ENCODE measurements at regions not wholly inside any gene's neighbourhood (a gene's known extent, or its start where the extent isn't known, plus 50 kb on each side); places are given as distances from the start of the nearest gene placed in this dataset.

DNA sequence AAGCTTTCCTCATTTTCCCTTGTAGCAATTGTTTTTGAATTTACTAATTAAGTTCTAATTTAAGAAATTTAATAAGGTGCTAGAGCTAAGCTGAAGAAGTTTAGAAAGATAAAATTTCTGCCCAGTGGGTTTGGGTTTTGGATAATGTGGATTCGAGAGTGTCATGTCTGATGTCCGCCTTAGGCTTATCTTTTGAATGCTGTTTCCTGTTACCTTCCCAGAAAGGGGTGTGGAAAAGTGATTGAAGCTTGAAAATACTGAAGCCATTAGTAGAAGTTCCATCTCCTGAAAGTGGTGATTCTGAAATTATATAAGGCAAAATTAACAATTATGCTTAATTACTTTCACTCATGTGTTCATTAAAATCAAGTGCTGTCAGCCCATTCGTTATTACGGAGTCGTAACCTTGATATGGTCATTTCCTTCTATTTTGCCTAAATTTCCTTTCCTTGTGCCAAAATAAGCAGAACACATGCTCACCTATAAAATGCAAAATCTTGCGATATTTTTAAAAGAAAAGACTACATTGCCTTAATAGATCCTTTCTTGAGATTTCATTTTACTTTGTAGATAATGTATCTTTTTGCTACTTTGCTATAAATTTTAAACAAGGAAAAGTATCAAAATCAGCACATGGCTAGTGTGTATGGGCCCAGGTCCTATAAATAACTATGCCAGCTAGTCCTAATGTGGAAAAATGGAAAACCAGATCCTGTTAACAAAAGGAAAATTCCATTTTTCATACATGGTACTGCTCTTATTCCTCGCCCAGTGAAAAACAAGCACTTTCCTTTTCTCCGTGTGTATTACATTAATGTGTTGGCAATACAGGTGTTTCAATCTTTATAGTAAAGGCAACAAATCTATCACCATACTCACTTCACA lies 97.3 kb downstream of the ICOS start:
- H3K9me3 Mint-ChIP-seq: no peaks in the 10 kb centered on the region
- no peaks in the 10 kb centered on the region for H3K36me3 Mint-ChIP-seq (ENCODE audit: low read depth)
- no peaks in the 10 kb centered on the region for H3K27me3 Mint-ChIP-seq
- H3K4me3 Mint-ChIP-seq: no peak overlapping the region
- no peaks in the 10 kb centered on the region for H3K4me1 Mint-ChIP-seq
- H3K27ac Mint-ChIP-seq: no peak overlapping the region
- ATAC-seq (replicated peaks): no peak

- Mint-ChIP-seq H3K36me3 (ENCODE audit: low read depth) (no peaks in the 10 kb centered on the region), H3K4me1 (no peaks in the 10 kb centered on the region), H3K4me3 (no peak overlapping the region), H3K27ac (no peak overlapping the region), H3K27me3 (no peaks in the 10 kb centered on the region), H3K9me3 (no peaks in the 10 kb centered on the region)
- ATAC-seq (replicated peaks): no peak
Measured at GRCh38 chr2:204036706-204037105, 100.1 kb downstream of the ICOS start.

DNA sequence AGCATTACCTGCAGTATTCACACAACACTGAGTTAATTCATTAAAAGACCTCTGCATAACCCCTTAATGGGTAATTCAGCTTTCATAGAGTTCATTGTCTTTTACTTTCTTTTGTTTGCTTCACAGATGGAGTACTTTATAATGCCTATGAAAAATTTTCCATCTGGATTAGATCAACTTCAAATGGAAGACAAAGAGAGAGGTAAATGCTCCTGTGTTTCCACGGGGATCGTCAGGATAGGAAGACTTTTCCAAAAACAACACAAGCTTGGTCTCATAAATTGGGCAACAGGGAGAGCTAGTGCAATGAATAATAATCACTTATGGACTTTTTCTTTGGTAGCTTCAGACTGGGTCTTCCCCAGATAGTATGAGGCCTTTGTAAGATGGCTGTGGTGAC lies 100.7 kb downstream of the ICOS start:
- no peak for ATAC-seq (replicated peaks)
- Mint-ChIP-seq H3K9me3 (no peaks in the 10 kb centered on the region), H3K4me1 (no peaks in the 10 kb centered on the region), H3K36me3 (ENCODE audit: low read depth) (no peaks in the 10 kb centered on the region), H3K27ac (no peak overlapping the region), H3K27me3 (no peaks in the 10 kb centered on the region), H3K4me3 (no peak overlapping the region)

DNA sequence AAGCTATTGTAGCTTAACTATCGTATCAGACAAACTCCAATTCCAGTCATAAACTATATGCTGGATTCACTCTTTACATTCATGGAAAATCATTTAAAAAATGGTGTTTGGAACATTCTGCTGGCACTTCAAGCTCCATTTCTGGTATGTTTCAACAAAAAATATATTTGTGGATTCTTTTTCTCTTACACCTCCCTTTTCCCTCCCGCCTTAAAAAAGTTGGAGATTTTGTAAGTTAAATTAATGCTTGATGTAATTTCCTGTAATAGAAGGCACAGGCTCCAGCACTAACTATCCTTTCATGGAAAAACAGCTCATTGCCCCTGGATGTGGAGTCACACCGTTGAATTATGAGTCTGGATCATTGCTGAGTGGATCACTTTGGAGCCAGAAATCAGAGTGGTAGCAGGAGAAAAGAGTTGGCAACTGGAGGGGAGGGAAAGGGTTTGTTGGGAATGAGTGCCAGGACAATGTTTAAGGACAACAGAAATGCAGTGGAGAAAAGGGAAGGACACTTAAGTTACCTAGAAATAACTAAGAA lies 102.8 kb downstream of the ICOS start:
- Mint-ChIP-seq H3K9me3 (no peaks in the 10 kb centered on the region), H3K4me3 (no peak overlapping the region), H3K36me3 (ENCODE audit: low read depth) (no peaks in the 10 kb centered on the region), H3K27me3 (no peaks in the 10 kb centered on the region), H3K27ac (no peak overlapping the region), H3K4me1 (no peaks in the 10 kb centered on the region)
- no peak for ATAC-seq (replicated peaks)

DNA sequence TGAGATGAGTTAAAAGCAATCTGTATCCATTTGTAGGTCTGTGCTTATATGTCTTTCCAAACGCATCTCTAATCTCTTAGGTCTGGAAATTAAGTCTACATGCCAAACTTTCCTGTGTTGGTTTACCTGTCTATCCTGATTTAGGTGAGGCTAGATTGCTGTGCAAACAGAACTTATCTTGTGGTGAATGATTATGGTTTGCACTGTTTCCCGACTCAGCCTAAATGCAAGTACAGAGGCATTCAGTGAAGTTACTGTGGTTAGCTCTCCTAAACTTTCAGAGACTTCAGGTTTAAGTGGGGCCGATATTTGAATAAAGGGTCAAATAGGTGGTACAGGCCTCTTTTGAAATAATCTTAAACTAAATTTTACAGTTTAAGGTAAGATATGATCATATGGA lies 103.5 kb downstream of the ICOS start:
- H3K36me3 Mint-ChIP-seq (ENCODE audit: low read depth): no peaks in the 10 kb centered on the region
- no peaks in the 10 kb centered on the region for H3K27me3 Mint-ChIP-seq
- no peak for ATAC-seq (replicated peaks)
- no peaks in the 10 kb centered on the region for H3K9me3 Mint-ChIP-seq
- H3K4me3 Mint-ChIP-seq: no peak overlapping the region
- H3K4me1 Mint-ChIP-seq: peaks cover 3% of the 10 kb centered on the region
- H3K27ac Mint-ChIP-seq: no peak overlapping the region

DNA sequence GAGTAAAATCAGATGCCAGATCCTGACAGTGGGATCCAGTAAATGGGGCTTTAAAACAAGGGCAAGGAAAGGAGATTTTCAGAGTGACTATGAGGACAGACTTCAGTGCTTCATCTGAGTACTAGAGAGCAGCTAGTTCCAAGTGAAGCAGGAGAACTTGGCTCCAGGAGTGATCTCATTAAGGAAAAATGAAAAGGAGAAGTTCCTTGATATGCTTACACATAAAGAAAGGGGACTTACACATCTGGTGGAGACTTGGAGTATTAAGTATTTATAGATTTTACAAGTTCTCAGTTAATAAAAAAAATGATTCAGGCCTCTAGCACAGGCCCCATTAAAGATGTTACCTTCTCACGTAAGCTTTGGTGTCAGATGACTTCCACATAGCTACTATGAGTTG lies 105.8 kb downstream of the ICOS start:
- H3K9me3 Mint-ChIP-seq: no peaks in the 10 kb centered on the region

DNA sequence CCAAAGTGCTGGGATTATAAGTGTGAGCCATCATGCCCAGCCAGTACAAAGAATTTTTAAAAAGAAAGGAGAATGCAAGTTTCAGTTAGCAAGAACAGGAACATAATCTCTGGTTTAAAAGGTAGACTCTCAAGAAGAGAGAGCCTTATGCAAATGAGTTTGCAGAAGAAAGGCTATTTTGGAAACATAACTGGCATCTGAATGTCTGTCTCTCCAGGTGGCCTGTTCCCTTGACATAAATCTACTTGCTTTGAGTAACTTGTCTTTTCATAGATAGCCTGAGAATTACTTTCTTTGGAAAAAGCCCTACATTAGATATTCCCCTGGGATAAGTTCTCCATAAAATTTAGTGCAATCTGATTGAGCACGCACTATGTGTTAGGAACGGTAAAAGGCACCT lies 109.6 kb downstream of the ICOS start:
- Mint-ChIP-seq H3K4me1 (peaks cover 12% of the 10 kb centered on the region), H3K36me3 (ENCODE audit: low read depth) (no peaks in the 10 kb centered on the region), H3K27ac (no peak overlapping the region), H3K9me3 (no peaks in the 10 kb centered on the region), H3K27me3 (no peaks in the 10 kb centered on the region), H3K4me3 (no peak overlapping the region)
- ATAC-seq (replicated peaks): no peak

More for the DNA sequence above, 105.8 kb downstream of the ICOS start:
- peaks cover 5% of the 10 kb centered on the region for H3K4me1 Mint-ChIP-seq
- no peak overlapping the region for H3K4me3 Mint-ChIP-seq
- no peak overlapping the region for H3K27ac Mint-ChIP-seq
- no peaks in the 10 kb centered on the region for H3K27me3 Mint-ChIP-seq
- ATAC-seq (replicated peaks): no peak
- H3K36me3 Mint-ChIP-seq (ENCODE audit: low read depth): no peaks in the 10 kb centered on the region

GRCh38 chr2:204049635-204050034 lies 113.1 kb downstream of the ICOS start:
- H3K36me3 Mint-ChIP-seq (ENCODE audit: low read depth): no peaks in the 10 kb centered on the region
- H3K9me3 Mint-ChIP-seq: no peaks in the 10 kb centered on the region
- H3K4me1 Mint-ChIP-seq: peaks cover 12% of the 10 kb centered on the region
- H3K4me3 Mint-ChIP-seq: no peak overlapping the region
- H3K27ac Mint-ChIP-seq: peak overlapping the region; percentile 32
- H3K27me3 Mint-ChIP-seq: no peaks in the 10 kb centered on the region
- ATAC-seq (replicated peaks): peak; percentile 92

DNA sequence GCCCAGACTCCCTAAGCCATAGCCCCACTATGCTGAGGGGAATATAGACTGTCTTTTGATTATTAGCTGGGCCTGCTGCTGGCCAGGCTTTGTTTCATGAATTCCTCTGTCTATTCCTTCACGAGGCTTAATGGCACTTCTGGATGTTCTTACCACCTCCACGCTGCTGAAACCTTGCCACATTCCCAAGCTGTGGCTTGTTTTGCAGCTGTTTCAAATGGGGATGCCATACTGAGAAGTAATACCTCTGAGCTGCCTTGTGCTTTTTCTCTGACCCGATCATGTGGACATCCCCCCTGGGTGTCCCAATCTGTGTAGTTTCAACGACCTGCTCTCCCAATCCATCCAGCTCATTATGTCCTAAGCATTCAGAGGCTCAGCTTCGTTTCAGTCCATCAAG lies 114.1 kb downstream of the ICOS start:
- no peaks in the 10 kb centered on the region for H3K36me3 Mint-ChIP-seq (ENCODE audit: low read depth)
- H3K4me3 Mint-ChIP-seq: no peak overlapping the region
- no peak for ATAC-seq (replicated peaks)
- peak overlapping the region; percentile 25 for H3K27ac Mint-ChIP-seq
- no peaks in the 10 kb centered on the region for H3K27me3 Mint-ChIP-seq
- no peaks in the 10 kb centered on the region for H3K9me3 Mint-ChIP-seq
- H3K4me1 Mint-ChIP-seq: peaks cover 8% of the 10 kb centered on the region

- Mint-ChIP-seq H3K9me3 (no peaks in the 10 kb centered on the region), H3K4me3 (no peak overlapping the region), H3K36me3 (ENCODE audit: low read depth) (no peaks in the 10 kb centered on the region), H3K27me3 (no peaks in the 10 kb centered on the region), H3K27ac (no peak overlapping the region), H3K4me1 (peaks cover 8% of the 10 kb centered on the region)
- ATAC-seq (replicated peaks): no peak
Measured at GRCh38 chr2:204051476-204051875, 114.9 kb downstream of the ICOS start.

DNA sequence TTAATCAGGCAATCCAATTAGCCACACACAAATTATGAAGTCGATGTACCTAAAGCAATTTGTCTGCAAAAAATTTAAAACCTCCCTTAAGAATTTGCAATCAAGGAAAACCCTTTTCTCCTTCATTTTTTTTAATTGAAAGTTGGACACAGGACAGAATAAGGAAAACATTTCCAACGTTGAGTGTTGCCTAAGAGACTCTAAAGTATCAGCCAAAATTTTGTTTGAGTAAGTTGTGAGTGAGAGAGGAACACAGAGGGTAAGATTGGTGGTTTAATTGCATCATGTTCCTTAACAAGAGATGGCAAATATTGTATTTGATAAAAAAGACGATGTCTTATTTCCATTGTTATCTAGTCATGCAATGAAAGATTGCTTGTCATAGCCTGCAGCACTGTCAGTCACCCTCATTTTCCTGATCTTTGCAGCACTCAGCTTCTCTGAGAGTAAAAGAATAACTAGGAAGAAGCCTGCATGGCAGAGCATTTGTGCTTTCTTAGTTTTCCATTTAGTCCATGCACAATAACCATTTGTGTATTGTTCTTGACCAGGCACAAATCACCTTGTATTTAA lies 115.5 kb downstream of the ICOS start:
- no peak overlapping the region for H3K27ac Mint-ChIP-seq

GRCh38 chr2:204059016-204059415 lies 122.5 kb downstream of the ICOS start:
- Mint-ChIP-seq H3K4me1 (no peaks in the 10 kb centered on the region), H3K4me3 (no peak overlapping the region), H3K36me3 (ENCODE audit: low read depth) (no peaks in the 10 kb centered on the region), H3K9me3 (no peaks in the 10 kb centered on the region), H3K27me3 (no peaks in the 10 kb centered on the region), H3K27ac (no peak overlapping the region)
- no peak for ATAC-seq (replicated peaks)

More for the DNA sequence above, 115.5 kb downstream of the ICOS start:
- no peak for ATAC-seq (replicated peaks)
- Mint-ChIP-seq H3K27me3 (no peaks in the 10 kb centered on the region), H3K4me3 (no peak overlapping the region), H3K4me1 (peaks cover 8% of the 10 kb centered on the region), H3K9me3 (no peaks in the 10 kb centered on the region), H3K36me3 (ENCODE audit: low read depth) (no peaks in the 10 kb centered on the region)

DNA sequence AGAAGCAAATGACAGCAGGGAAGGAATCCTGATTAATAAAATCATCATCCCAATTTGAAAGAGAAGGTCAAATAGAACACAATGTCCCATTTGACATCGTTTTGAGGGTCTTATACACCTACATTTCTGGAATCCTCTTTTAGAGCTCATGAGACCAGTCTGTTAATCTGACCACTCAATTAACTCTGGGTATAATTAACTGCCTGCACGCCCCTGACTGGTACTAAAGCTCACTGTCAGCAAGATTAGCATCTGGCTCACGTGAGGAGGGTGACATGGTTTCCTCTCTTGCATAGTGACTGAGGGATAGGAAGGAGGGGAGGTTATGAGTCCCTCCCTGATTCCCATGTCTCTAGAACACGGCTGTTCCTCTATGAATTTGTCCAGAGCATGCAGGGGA lies 124.3 kb downstream of the ICOS start:
- no peaks in the 10 kb centered on the region for H3K4me1 Mint-ChIP-seq
- no peak overlapping the region for H3K27ac Mint-ChIP-seq
- H3K9me3 Mint-ChIP-seq: no peaks in the 10 kb centered on the region
- H3K36me3 Mint-ChIP-seq (ENCODE audit: low read depth): no peaks in the 10 kb centered on the region
- H3K27me3 Mint-ChIP-seq: no peaks in the 10 kb centered on the region
- no peak overlapping the region for H3K4me3 Mint-ChIP-seq
- ATAC-seq (replicated peaks): no peak

GRCh38 chr2:204061241-204061640 lies 124.7 kb downstream of the ICOS start:
- Mint-ChIP-seq H3K27me3 (no peaks in the 10 kb centered on the region), H3K4me3 (no peak overlapping the region), H3K36me3 (ENCODE audit: low read depth) (no peaks in the 10 kb centered on the region), H3K27ac (no peak overlapping the region), H3K4me1 (no peaks in the 10 kb centered on the region), H3K9me3 (no peaks in the 10 kb centered on the region)
- ATAC-seq (replicated peaks): no peak

DNA sequence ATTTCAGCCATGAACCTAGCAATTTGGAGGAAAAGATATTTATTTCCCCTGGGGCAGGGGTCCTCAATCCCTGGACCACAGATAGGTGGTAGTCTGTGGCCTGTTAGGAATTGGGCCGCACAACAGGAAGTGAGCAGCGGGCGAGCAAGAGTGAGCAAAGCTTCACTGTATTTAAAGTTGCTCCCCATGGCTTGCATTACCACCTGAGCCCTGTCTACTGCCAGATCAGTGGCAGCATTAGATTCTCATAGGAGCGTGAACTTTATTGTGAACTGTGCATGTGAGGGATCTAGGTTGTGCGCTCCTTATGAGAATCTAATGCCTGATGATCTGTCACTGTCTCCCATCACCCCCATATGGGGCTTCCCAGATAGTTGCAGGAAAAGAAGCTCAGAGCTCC lies 127.6 kb downstream of the ICOS start:
- Mint-ChIP-seq H3K36me3 (ENCODE audit: low read depth) (no peaks in the 10 kb centered on the region), H3K9me3 (no peaks in the 10 kb centered on the region), H3K27ac (no peak overlapping the region), H3K4me3 (no peak overlapping the region), H3K27me3 (no peaks in the 10 kb centered on the region), H3K4me1 (no peaks in the 10 kb centered on the region)
- ATAC-seq (replicated peaks): no peak

All from activated T-helper 17 cell treated with anti-CD3 and anti-CD28 coated beads, Interleukin-2, amount 50 U/mL, for 72 hours (primary cell).